ENCODE measurements at regions not wholly inside any gene's neighbourhood (a gene's known extent, or its start where the extent isn't known, plus 50 kb on each side); places are given as distances from the start of the nearest gene placed in this dataset.

GRCh38 chr4:30854531-30854930 lies 134.4 kb downstream of the PCDH7 start:
- no peak for TF ChIP-seq CTCF (IDR thresholded peaks at IDR 0.05 in 4 of 5, conservative IDR thresholded peaks at IDR 0.05 in 1 of 5)
- TF ChIP-seq POLR2A (IDR thresholded peaks at IDR 0.05), result no peak
